Astrocyte (in vitro differentiated cells and primary cell): ENCODE measurements at regions not wholly inside any gene's neighbourhood (a gene's known extent, or its start where the extent isn't known, plus 50 kb on each side); places are given as distances from the start of the nearest gene placed in this dataset.
A peak's percentile ranks its signal among the peaks of the same experiment; 100 is the strongest.

ENCODE experiments used
- DNase-seq: peaks from one replicate; pipeline ENCODE4 v3.0.0-alpha.2; 2010; ENCODE audit warnings: low read depth
- FAIRE-seq: peaks from 2 replicates; lab custom pipeline; 2011; peaks lifted over from hg19 to GRCh38; lab: Jason Lieb, UNC
- H2AFZ ChIP-seq: 2 replicates; pipeline ENCODE4 v1.6.0; 2012; ENCODE audit warnings: low read depth, low read length, inconsistent platforms
- H3K27ac ChIP-seq: 2 replicates; pipeline ENCODE4 v1.5.1; 2011; ENCODE audit warnings: low read depth, low read length, inconsistent platforms
- H3K27me3 ChIP-seq: 2 replicates; pipeline ENCODE4 v1.6.0; 2011; ENCODE audit warnings: low read length, inconsistent platforms; ENCODE audit not compliant: insufficient read depth
- H3K36me3 ChIP-seq: 2 replicates; pipeline ENCODE4 v1.5.1; 2011; ENCODE audit warnings: low read length, inconsistent platforms; ENCODE audit not compliant: insufficient read depth
- H3K4me1 ChIP-seq: 2 replicates; pipeline ENCODE4 v1.5.1; 2011; ENCODE audit warnings: low read length, inconsistent platforms; ENCODE audit not compliant: insufficient read depth
- H3K4me2 ChIP-seq: 2 replicates; pipeline ENCODE4 v1.6.0; 2012; ENCODE audit warnings: low read length, inconsistent platforms
- H3K4me3 ChIP-seq: 2 replicates; pipeline ENCODE4 v1.5.1; 2011; ENCODE audit warnings: low read depth, mild to moderate bottlenecking, low read length, inconsistent platforms; ENCODE audit not compliant: insufficient read depth
- H3K79me2 ChIP-seq: 2 replicates; pipeline ENCODE4 v1.6.0; 2012; ENCODE audit warnings: mild to moderate bottlenecking, low read length, inconsistent platforms; ENCODE audit not compliant: insufficient read depth
- H3K9ac ChIP-seq: 2 replicates; pipeline ENCODE4 v1.6.0; 2012; ENCODE audit warnings: mild to moderate bottlenecking, low read length, inconsistent platforms
- H3K9me3 ChIP-seq: 2 replicates; pipeline ENCODE4 v1.5.1; 2012; ENCODE audit warnings: low read depth, mild to moderate bottlenecking, low read length, inconsistent platforms; ENCODE audit not compliant: insufficient read depth
- H4K20me1 ChIP-seq: 2 replicates; pipeline ENCODE4 v1.6.0; 2012; ENCODE audit warnings: low read length, inconsistent platforms; ENCODE audit not compliant: insufficient read depth
- H3K27ac Mint-ChIP-seq: one replicate; pipeline ENCODE4 v1.8.0; 2021; ENCODE audit warnings: mild to moderate bottlenecking, mixed read lengths; ENCODE audit not compliant: unreplicated experiment
- H3K27me3 Mint-ChIP-seq: one replicate; pipeline ENCODE4 v1.8.0; 2021; ENCODE audit warnings: low read depth, mixed read lengths; ENCODE audit not compliant: unreplicated experiment
- H3K36me3 Mint-ChIP-seq: one replicate; pipeline ENCODE4 v1.8.0; 2021; ENCODE audit warnings: low read depth, mixed read lengths; ENCODE audit not compliant: unreplicated experiment
- H3K4me1 Mint-ChIP-seq: one replicate; pipeline ENCODE4 v1.8.0; 2021; ENCODE audit warnings: low read depth, mixed read lengths; ENCODE audit not compliant: unreplicated experiment
- H3K4me3 Mint-ChIP-seq: one replicate; pipeline ENCODE4 v1.8.0; 2021; ENCODE audit warnings: mild to moderate bottlenecking, moderate library complexity, mixed read lengths; ENCODE audit not compliant: unreplicated experiment
- H3K9me3 Mint-ChIP-seq: one replicate; pipeline ENCODE4 v1.8.0; 2021; ENCODE audit warnings: mild to moderate bottlenecking, mixed read lengths; ENCODE audit not compliant: unreplicated experiment
- CTCF ChIP-seq: IDR thresholded peaks from 2 replicates; pipeline ENCODE4 v1.5.1; 2011; ENCODE audit warnings: low read depth, mild to moderate bottlenecking, inconsistent platforms, low read length, moderate library complexity; ENCODE audit not compliant: insufficient read depth
- EZH2 ChIP-seq: IDR thresholded peaks from 2 replicates; pipeline ENCODE4 v1.6.1; 2012; ENCODE audit warnings: mild to moderate bottlenecking, low read length, inconsistent platforms; ENCODE audit not compliant: insufficient read depth

GRCh38 chr14:51512316-51512715, 139.4 kb upstream of the FRMD6 start:
- no peak overlapping the region for H3K27ac Mint-ChIP-seq

GRCh38 chr14:51513281-51513680, 138.4 kb upstream of the FRMD6 start:
- no peaks in the 10 kb centered on the region for H3K36me3 Mint-ChIP-seq
- no peak overlapping the region for H2AFZ ChIP-seq
- H3K4me1 Mint-ChIP-seq, result peaks cover 7% of the 10 kb centered on the region
- no peaks in the 10 kb centered on the region for H3K27me3 ChIP-seq
- H3K4me3 Mint-ChIP-seq, result no peak overlapping the region
- peak; percentile 56 for DNase-seq
- H3K27ac ChIP-seq, result no peak overlapping the region
- no peaks in the 10 kb centered on the region for H3K27me3 Mint-ChIP-seq
- FAIRE-seq, result no peak
- TF ChIP-seq EZH2 (no peak), CTCF (no peak)
- no peaks in the 10 kb centered on the region for H3K9me3 ChIP-seq
- H3K79me2 ChIP-seq, result no peaks in the 10 kb centered on the region
- H3K36me3 ChIP-seq, result no peaks in the 10 kb centered on the region
- H3K27ac Mint-ChIP-seq, result no peak overlapping the region
- no peaks in the 10 kb centered on the region for H3K9me3 Mint-ChIP-seq
- H3K9ac ChIP-seq, result no peak overlapping the region
- H4K20me1 ChIP-seq, result no peaks in the 10 kb centered on the region
- peaks cover 1% of the 10 kb centered on the region for H3K4me1 ChIP-seq
- H3K4me2 ChIP-seq, result no peak overlapping the region
- no peak overlapping the region for H3K4me3 ChIP-seq

More at GRCh38 chr14:51512316-51512715, 139.4 kb upstream of the FRMD6 start:
- H3K4me3 Mint-ChIP-seq, result no peak overlapping the region
- H3K4me1 ChIP-seq, result peaks cover 8% of the 10 kb centered on the region
- H3K9me3 Mint-ChIP-seq, result no peaks in the 10 kb centered on the region
- H3K4me3 ChIP-seq, result no peak overlapping the region
- DNase-seq (no peak), FAIRE-seq (no peak)
- TF ChIP-seq EZH2 (no peak), CTCF (no peak)
- no peaks in the 10 kb centered on the region for H3K36me3 Mint-ChIP-seq
- H3K4me1 Mint-ChIP-seq, result peaks cover 9% of the 10 kb centered on the region
- no peaks in the 10 kb centered on the region for H3K27me3 Mint-ChIP-seq
- no peak overlapping the region for H3K27ac ChIP-seq
- H3K9me3 ChIP-seq, result no peaks in the 10 kb centered on the region
- H3K9ac ChIP-seq, result no peak overlapping the region
- no peaks in the 10 kb centered on the region for H3K36me3 ChIP-seq
- H3K79me2 ChIP-seq, result no peaks in the 10 kb centered on the region
- no peaks in the 10 kb centered on the region for H4K20me1 ChIP-seq
- no peak overlapping the region for H3K4me2 ChIP-seq
- no peak overlapping the region for H2AFZ ChIP-seq
- H3K27me3 ChIP-seq, result no peaks in the 10 kb centered on the region

- Histone ChIP-seq H3K79me2 (no peaks in the 10 kb centered on the region), H4K20me1 (no peaks in the 10 kb centered on the region), H3K27ac (no peak overlapping the region), H3K4me2 (no peak overlapping the region), H3K4me3 (no peak overlapping the region), H3K9ac (no peak overlapping the region), H3K9me3 (no peaks in the 10 kb centered on the region), H2AFZ (no peak overlapping the region), H3K36me3 (no peaks in the 10 kb centered on the region), H3K4me1 (no peaks in the 10 kb centered on the region), H3K27me3 (no peaks in the 10 kb centered on the region)
- H3K36me3 Mint-ChIP-seq, result no peaks in the 10 kb centered on the region
- H3K27me3 Mint-ChIP-seq, result no peaks in the 10 kb centered on the region
- H3K4me1 Mint-ChIP-seq, result peaks cover 5% of the 10 kb centered on the region
- no peak for TF ChIP-seq CTCF
- no peak for TF ChIP-seq EZH2
- no peak overlapping the region for H3K4me3 Mint-ChIP-seq
- FAIRE-seq (no peak), DNase-seq (no peak)
- no peak overlapping the region for H3K27ac Mint-ChIP-seq
- no peaks in the 10 kb centered on the region for H3K9me3 Mint-ChIP-seq
Measured at GRCh38 chr14:51513933-51514332, 137.8 kb upstream of the FRMD6 start.
